ENCODE measurements at regions not wholly inside any gene's neighbourhood (a gene's known extent, or its start where the extent isn't known, plus 50 kb on each side); places are given as distances from the start of the nearest gene placed in this dataset.

- H3K4me3 ChIP-seq: no peak overlapping the region
- intact Hi-C loops (cut with DNase I): no loop called here
- no peaks in the 10 kb centered on the region for H3K4me1 ChIP-seq
- ATAC-seq (no peak), DNase-seq (no peak)
- TF ChIP-seq CTCF (IDR thresholded peaks at IDR 0.05) (no peak), POLR2A (IDR thresholded peaks at IDR 0.05) (no peak)
- no peaks in the 10 kb centered on the region for H3K36me3 ChIP-seq
- WGBS (ENCODE audit: insufficient coverage, low coverage, low lambda C conversion rate, missing lambda C conversion rate): 43% methylated on average over 1 of the region's 10 CpGs
- no peak overlapping the region for H3K27ac ChIP-seq
- H3K27me3 ChIP-seq: no peaks in the 10 kb centered on the region
- no peaks in the 10 kb centered on the region for H3K9me3 ChIP-seq
Measured at GRCh38 chr2:19653509-19653908, 248.3 kb downstream of the TTC32 start.

- TF ChIP-seq POLR2A (IDR thresholded peaks at IDR 0.05) (no peak), CTCF (IDR thresholded peaks at IDR 0.05) (no peak)
- intact Hi-C loops (cut with DNase I): no loop called here
- H3K36me3 ChIP-seq: no peaks in the 10 kb centered on the region
Measured at GRCh38 chr2:19652811-19653210, 249.0 kb downstream of the TTC32 start.

GRCh38 chr2:19651466-19651865 lies 250.3 kb downstream of the TTC32 start:
- no peak overlapping the region for H3K27ac ChIP-seq
- no peak overlapping the region for H3K4me3 ChIP-seq
- no peak for DNase-seq
- no peak for TF ChIP-seq CTCF (IDR thresholded peaks at IDR 0.05)
- TF ChIP-seq POLR2A (IDR thresholded peaks at IDR 0.05): no peak
- intact Hi-C loops (cut with DNase I): no loop called here
- no peaks in the 10 kb centered on the region for H3K27me3 ChIP-seq
- H3K36me3 ChIP-seq: no peaks in the 10 kb centered on the region
- H3K9me3 ChIP-seq: no peaks in the 10 kb centered on the region
- H3K4me1 ChIP-seq: no peaks in the 10 kb centered on the region
- no peak for ATAC-seq
- 69% methylated on average over 4 of the region's 4 CpGs for WGBS (ENCODE audit: insufficient coverage, low coverage, low lambda C conversion rate, missing lambda C conversion rate)

More at GRCh38 chr2:19652811-19653210, 249.0 kb downstream of the TTC32 start:
- H3K27ac ChIP-seq: no peak overlapping the region
- DNase-seq: no peak
- no CpG with 5 or more reads among the region's 1 CpG for WGBS (ENCODE audit: insufficient coverage, low coverage, low lambda C conversion rate, missing lambda C conversion rate)
- no peak overlapping the region for H3K4me3 ChIP-seq
- ATAC-seq: no peak
- H3K4me1 ChIP-seq: no peaks in the 10 kb centered on the region
- no peaks in the 10 kb centered on the region for H3K27me3 ChIP-seq
- no peaks in the 10 kb centered on the region for H3K9me3 ChIP-seq

GRCh38 chr2:19649785-19650380 lies 251.9 kb downstream of the TTC32 start:
- H3K4me3 ChIP-seq: no peak overlapping the region
- ATAC-seq: peak in 1 of 4 donors; percentile 41
- H3K27me3 ChIP-seq: no peaks in the 10 kb centered on the region
- no peaks in the 10 kb centered on the region for H3K36me3 ChIP-seq
- H3K4me1 ChIP-seq: no peaks in the 10 kb centered on the region
- no peaks in the 10 kb centered on the region for H3K9me3 ChIP-seq
- H3K27ac ChIP-seq: no peak overlapping the region
- no peak for DNase-seq
- WGBS (ENCODE audit: insufficient coverage, low coverage, low lambda C conversion rate, missing lambda C conversion rate): 53% methylated on average over 8 of the region's 8 CpGs
- intact Hi-C loops (cut with DNase I): no loop called here
- no peak for TF ChIP-seq CTCF (IDR thresholded peaks at IDR 0.05)
- no peak for TF ChIP-seq POLR2A (IDR thresholded peaks at IDR 0.05)

GRCh38 chr2:19649142-19649541 lies 252.6 kb downstream of the TTC32 start:
- no peak overlapping the region for H3K27ac ChIP-seq
- 71% methylated on average over 1 of the region's 1 CpG for WGBS (ENCODE audit: insufficient coverage, low coverage, low lambda C conversion rate, missing lambda C conversion rate)
- no peak for TF ChIP-seq CTCF (IDR thresholded peaks at IDR 0.05)
- TF ChIP-seq POLR2A (IDR thresholded peaks at IDR 0.05): no peak
- H3K4me1 ChIP-seq: no peaks in the 10 kb centered on the region
- H3K4me3 ChIP-seq: no peak overlapping the region
- H3K9me3 ChIP-seq: no peaks in the 10 kb centered on the region
- intact Hi-C loops (cut with DNase I): no loop called here
- H3K27me3 ChIP-seq: no peaks in the 10 kb centered on the region
- ATAC-seq (no peak), DNase-seq (no peak)
- no peaks in the 10 kb centered on the region for H3K36me3 ChIP-seq

Data from right lobe of liver (tissue), 6 donors.